ENCODE measurements at regions not wholly inside any gene's neighbourhood (a gene's known extent, or its start where the extent isn't known, plus 50 kb on each side); places are given as distances from the start of the nearest gene placed in this dataset.
"Not testable (repeated sequence)": the region's sequence is repeated elsewhere in the genome, so short reads cannot be mapped to it uniquely, and the experiment has no call there.

DNA sequence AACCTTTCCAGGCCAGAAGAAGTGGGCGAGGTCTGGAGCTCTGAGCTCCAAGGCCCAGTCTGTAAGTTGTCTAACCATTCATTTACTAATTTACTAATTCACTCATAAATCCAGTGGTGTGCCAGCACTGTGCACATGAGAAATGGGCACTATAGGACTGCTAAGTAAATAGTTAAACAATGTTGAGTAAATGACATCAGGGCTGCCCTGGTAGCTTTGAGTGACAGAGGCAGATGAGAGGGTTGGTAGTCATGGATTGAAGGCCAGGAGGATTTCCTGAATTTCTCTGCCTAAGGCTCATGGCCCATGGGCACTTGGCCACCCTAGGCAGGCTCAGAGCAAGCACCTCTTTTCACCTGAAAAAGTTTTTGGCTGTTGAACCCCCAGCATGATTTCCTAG lies 216.9 kb upstream of the RXFP2 start:
- no peak for DNase-seq

- no peak for DNase-seq
Observed at GRCh38 chr13:31528176-31528575, 211.2 kb upstream of the RXFP2 start.

DNA sequence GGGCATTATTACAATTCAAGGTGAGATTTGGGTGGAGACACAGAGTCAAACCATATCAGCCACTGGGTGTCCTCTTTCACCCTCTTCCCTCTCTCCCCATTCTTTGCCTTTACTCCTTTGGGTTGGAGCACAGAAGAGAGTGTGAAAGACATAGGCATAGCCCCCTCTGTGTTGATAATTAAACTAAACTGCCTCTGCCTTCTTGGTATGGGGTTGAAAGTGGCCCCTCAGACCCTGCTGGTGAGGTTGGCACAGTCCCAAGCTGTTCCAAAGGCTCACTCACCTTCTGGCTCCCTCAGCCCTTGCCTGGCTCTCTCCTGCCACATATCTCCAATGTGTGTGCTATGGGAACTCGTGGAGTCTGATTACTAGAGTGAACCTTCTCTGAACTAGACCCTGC lies 210.6 kb upstream of the RXFP2 start:
- no peak for DNase-seq

GRCh38 chr13:31530922-31531321 lies 208.4 kb upstream of the RXFP2 start:
- DNase-seq, result no peak

GRCh38 chr13:31537052-31537451 lies 202.3 kb upstream of the RXFP2 start:
- no peak for DNase-seq

DNA sequence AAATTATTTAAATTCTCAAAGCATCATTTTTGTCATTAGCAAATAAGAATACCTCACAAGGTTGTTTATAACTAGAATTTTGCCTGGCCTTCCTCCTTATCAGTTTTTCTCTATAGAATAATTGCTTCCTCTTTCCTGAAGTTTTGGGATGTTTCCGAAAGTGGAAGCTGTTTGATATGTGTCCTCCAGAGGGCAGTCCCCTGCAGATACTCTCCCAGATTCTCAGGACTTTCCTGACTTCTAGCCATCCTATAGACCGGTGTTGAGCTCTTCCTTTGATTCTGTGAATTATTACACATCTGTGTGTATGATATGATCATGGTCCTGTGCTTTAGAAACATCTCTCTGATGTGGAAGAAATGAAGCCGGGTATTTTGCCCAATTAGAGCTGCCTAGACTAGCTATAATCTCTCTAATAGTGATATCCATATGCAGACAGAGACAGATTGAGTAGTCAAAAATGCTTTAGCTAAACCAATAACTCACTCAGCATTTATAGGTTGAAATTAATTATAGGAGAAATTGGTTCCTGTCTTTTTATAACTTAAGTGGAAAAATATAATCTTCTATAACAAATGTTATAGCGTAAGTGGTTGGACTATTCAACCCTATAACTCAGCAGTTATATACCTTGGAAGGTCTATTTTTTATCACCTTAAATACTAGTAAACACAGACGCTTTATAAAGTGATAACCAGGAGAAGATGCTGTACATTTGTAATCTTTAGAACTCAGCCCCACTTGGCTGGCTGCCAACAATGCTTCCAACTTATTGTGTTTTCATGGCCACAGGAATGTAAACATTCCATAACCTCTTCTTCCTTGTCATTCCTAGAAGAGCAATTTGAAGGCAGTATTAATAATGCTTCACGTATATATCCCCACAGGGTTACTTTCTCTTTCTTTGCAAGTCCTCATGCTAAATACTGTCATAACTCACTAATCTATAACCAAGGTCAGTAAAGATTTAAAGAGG lies 201.0 kb upstream of the RXFP2 start:
- no peak for DNase-seq

DNA sequence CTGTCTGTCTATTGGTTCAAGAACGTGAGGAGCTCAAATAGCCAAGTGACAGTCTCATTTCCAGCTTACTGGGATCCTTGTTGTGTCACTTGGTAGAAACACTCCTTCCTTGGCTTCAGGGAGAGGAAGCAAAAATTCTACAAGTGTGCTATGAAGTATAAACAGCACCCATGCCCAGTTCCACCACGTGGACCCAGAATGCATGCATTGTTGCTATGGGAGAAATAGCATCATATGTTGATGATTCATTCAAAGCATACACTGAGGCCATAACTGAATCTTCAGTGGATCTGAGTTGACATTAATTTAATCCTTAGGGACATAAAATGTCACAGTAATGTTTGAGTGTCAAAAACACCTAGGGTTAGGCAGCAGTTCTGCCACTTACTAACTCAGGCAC lies 199.0 kb upstream of the RXFP2 start:
- no peak for DNase-seq

DNA sequence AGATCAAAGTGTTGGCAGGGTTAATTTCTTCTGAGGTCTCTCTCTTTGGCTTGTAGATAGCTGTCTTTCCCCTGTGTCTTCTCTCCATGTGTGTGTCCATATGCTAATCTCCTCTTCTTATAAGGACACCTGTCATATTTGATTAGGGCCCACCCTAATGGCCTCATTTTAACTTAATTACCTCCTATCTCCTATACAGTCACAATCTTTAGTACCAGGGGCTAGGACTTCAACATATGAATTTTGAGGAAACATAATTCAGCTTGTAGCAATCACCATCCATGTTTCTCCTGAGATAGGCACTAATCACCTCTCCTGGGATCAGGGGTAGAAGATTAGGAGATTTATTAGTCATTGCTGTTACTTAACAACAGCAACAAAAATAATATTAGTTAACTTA lies 196.1 kb upstream of the RXFP2 start:
- DNase-seq, result no peak

- no peak for DNase-seq
Observed at GRCh38 chr13:31545616-31546015, 193.7 kb upstream of the RXFP2 start.

- no peak for DNase-seq
Observed at GRCh38 chr13:31556376-31556775, 182.9 kb upstream of the RXFP2 start.

GRCh38 chr13:31584221-31584620 lies 155.1 kb upstream of the RXFP2 start:
- DNase-seq, result not testable (repeated sequence)

- DNase-seq, result no peak
Observed at GRCh38 chr13:31587698-31588266, 151.5 kb upstream of the RXFP2 start.

GRCh38 chr13:31588316-31588715 lies 151.0 kb upstream of the RXFP2 start:
- DNase-seq, result no peak

DNA sequence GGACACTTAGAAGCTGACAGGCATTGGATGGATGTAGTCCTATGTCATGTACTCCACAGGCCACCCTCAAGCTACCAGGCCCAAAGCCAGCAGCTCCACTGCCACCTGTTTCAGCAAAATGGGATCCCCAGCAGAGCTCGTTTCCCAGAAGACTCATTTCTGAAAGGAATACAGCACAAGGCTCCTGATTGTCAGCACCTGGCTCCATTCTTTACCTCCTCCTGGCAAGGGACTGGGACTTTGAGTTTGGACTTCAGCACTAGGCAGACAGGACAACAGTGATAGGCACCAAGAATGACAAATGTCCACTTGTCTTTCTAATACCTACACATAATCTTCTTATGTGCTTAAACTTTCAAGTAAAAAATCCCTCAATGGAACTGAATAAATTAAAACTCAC lies 150.4 kb upstream of the RXFP2 start:
- DNase-seq, result no peak

DNA sequence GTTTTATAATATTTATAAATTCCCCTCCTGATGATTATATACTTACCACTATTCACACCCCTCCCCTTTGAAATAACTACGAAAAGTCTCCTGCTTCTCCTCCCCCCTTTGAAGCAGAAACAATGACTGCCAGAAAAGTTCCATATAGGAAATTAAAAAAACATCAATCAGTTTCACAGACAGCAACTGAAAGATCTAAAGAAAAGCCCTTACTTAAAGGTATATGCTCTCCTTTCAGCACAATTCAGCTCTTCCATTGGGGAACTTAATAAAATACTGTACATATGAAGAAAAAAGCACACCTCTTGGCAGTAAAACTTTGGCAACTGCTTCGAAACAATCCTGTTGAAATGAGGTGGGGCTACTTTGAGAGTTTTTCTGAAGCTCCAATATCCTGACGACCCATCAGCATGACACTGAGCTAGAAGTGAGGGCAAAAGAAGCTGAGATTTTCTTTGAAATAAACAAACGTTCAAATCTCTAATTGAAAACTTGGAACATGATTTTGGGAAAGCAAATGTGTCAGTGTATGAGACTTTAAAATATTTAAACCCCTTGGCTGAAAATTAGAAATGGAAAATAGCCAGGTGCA lies 147.6 kb upstream of the RXFP2 start:
- no peak for DNase-seq

DNA sequence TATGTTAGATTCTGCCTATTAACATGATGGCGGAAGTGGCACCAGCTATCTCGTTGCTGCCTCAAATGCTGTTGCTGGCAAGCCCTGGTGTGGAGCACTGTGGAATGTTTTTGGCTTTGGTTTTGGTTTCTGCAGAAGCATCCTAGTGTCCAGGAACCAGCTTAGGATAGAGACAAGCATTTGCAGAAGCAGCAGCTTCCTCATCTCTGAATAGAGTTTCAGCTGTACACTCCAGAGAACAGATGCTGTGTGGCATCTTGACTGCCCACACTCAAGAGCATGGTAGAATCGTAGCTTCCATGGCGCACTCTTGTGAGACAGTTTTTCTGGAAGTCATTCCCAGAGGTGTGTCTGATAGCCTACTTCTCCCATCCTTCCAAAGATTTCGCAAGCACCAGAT lies 145.3 kb upstream of the RXFP2 start:
- DNase-seq, result no peak

GRCh38 chr13:31595563-31595962 lies 143.8 kb upstream of the RXFP2 start:
- no peak for DNase-seq

- DNase-seq, result no peak
Observed at GRCh38 chr13:31598990-31599389, 140.3 kb upstream of the RXFP2 start.

GRCh38 chr13:31605076-31605860 lies 134.1 kb upstream of the RXFP2 start:
- DNase-seq, result no peak

GRCh38 chr13:31607531-31607930 lies 131.8 kb upstream of the RXFP2 start:
- DNase-seq, result not testable (repeated sequence)

DNA sequence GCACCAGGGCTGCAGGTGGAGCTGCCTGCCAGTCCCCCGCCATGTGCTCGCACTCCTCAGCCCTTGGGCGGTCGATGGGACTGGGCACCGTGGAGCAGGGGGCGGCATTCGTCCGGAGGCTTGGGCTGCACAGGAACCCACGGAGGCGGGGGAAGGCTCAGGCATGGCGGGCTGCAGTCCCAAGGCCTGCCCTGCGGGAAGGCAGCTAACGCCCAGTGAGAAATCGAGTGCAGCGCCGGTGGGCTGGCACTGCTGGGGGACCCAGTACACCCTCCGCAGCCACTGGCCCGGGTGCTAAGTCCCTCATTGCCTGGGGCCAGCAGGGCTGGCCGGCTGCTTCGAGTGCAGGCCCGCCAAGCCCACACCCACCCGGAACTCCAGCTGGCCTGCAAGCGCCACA lies 130.5 kb upstream of the RXFP2 start:
- not testable (repeated sequence) for DNase-seq

- no peak for DNase-seq
Observed at GRCh38 chr13:31610270-31610998, 128.9 kb upstream of the RXFP2 start.

- DNase-seq, result no peak
Observed at GRCh38 chr13:31611214-31611613, 128.1 kb upstream of the RXFP2 start.
